A549 (cell line): ENCODE measurements at regions not wholly inside any gene's neighbourhood (a gene's known extent, or its start where the extent isn't known, plus 50 kb on each side); places are given as distances from the start of the nearest gene placed in this dataset.

Experiments
- ATAC-seq, 2 experiments: fragments of 200-7000 bp in 1 of 2; fragments of >200 bp in 1 of 2; cut with Nextera tagmentation in 1 of 2; cut with Tn5 transposase in 1 of 2; 3 replicates each; pipeline versions ENCODE4 v1.8.0 to v1.9.1; 2018 to 2020; ENCODE audit warnings: mild to moderate bottlenecking in 1 of 2, moderate library complexity in 1 of 2
- CTCF ChIA-PET: fragments of 300-600 bp; sonication (Branson Sonifier 250); formaldehyde crosslinking; extraction: SDS; loops from one replicate; lab custom pipeline; 2021; ENCODE audit warnings: antibody characterized with exemption, inconsistent platforms; lab: Yijun Ruan, JAX
- POLR2A ChIA-PET: fragments of 350-600 bp; formaldehyde crosslinking; extraction: SDS; loops from one replicate; lab custom pipeline; 2021; ENCODE audit warnings: antibody characterized with exemption, inconsistent platforms; lab: Yijun Ruan, JAX
- DNase-seq, 2 experiments: peaks; one replicate each; pipeline versions ENCODE4 v3.0.0 to v3.0.0-alpha.2; 2011 to 2016; ENCODE audit warnings: low read depth in 1 of 2, low spot score in 1 of 2
- FAIRE-seq: peaks from 2 replicates; lab custom pipeline; 2011; peaks lifted over from hg19 to GRCh38; lab: Jason Lieb, UNC
- H3K27ac ChIP-seq, 2 experiments: fragments of >200 bp; sonication (Bioruptor Twin); formaldehyde crosslinking; 3 replicates each; pipeline ENCODE4 v1.5.1; 2016 to 2017
- H3K4me1 ChIP-seq: fragments of >200 bp; sonication (Bioruptor Twin); formaldehyde crosslinking; 3 replicates; pipeline ENCODE4 v1.6.1; 2016
- H3K4me2 ChIP-seq: fragments of >200 bp; sonication (Bioruptor Twin); formaldehyde crosslinking; 3 replicates; pipeline ENCODE4 v1.6.1; 2016
- H3K4me3 ChIP-seq: fragments of >200 bp; sonication (Bioruptor Twin); formaldehyde crosslinking; 3 replicates; pipeline ENCODE4 v1.5.1; 2016
- H3K9me3 ChIP-seq: fragments of >200 bp; sonication (Bioruptor Twin); formaldehyde crosslinking; 3 replicates; pipeline ENCODE4 v1.6.1; 2016
- CBX2 ChIP-seq: fragments of 200-600 bp; sonication (generic); IDR thresholded peaks from 2 replicates; pipeline ENCODE4 v1.6.1; 2016; ENCODE audit warnings: low read depth, mild to moderate bottlenecking, borderline replicate concordance
- CHD2 ChIP-seq: fragments of 150-350 bp; IDR thresholded peaks from 2 replicates; pipeline ENCODE4 v1.6.1; 2014; ENCODE audit warnings: low read length; ENCODE audit not compliant: partially characterized antibody
- EP300 ChIP-seq, 2 experiments: fragments of >200 bp; sonication (Bioruptor Twin); formaldehyde crosslinking; IDR thresholded peaks; 2 replicates in 1 of 2; 3 replicates in 1 of 2; pipeline ENCODE4 v1.6.1; 2016 to 2017
- FOXS1 ChIP-seq: fragments of 250-450 bp; sonication (Bioruptor Pico); IDR thresholded peaks from 2 replicates; pipeline ENCODE4 v1.5.0; 2020; ENCODE audit warnings: mild to moderate bottlenecking, moderate library complexity
- GATA3 ChIP-seq: IDR thresholded peaks from 2 replicates; pipeline ENCODE4 v1.6.1; 2012; ENCODE audit warnings: borderline replicate concordance
- HES2 ChIP-seq: fragments of >200 bp; sonication (Bioruptor Twin); formaldehyde crosslinking; IDR thresholded peaks from 2 replicates; pipeline ENCODE4 v1.6.1; 2016
- HMGXB4 ChIP-seq: fragments of 250-450 bp; sonication (Bioruptor Pico); IDR thresholded peaks from 2 replicates; pipeline ENCODE4 v1.5.0; 2021; ENCODE audit warnings: mild to moderate bottlenecking, moderate library complexity, borderline replicate concordance
- JUN ChIP-seq, 2 experiments: fragments of >200 bp; sonication (Bioruptor Twin); formaldehyde crosslinking; IDR thresholded peaks; 2 replicates in 1 of 2; 3 replicates in 1 of 2; pipeline ENCODE4 v1.6.1; 2016 to 2017
- JUNB ChIP-seq: fragments of >200 bp; sonication (Bioruptor Twin); formaldehyde crosslinking; IDR thresholded peaks from 2 replicates; pipeline ENCODE4 v1.6.1; 2016
- KDM5A ChIP-seq: fragments of 200-600 bp; sonication (generic); IDR thresholded peaks from 2 replicates; pipeline ENCODE4 v1.6.1; 2016; ENCODE audit warnings: antibody characterized with exemption, mild to moderate bottlenecking
- MAX ChIP-seq: IDR thresholded peaks from 2 replicates; pipeline ENCODE4 v1.6.1; 2012
- PBX3 ChIP-seq: IDR thresholded peaks from 2 replicates; pipeline ENCODE4 v1.6.1; 2012
- POLR2A ChIP-seq: IDR thresholded peaks from 2 replicates; pipeline ENCODE4 v1.6.1; 2012; ENCODE audit warnings: mild to moderate bottlenecking, low read length
- RCOR1 ChIP-seq: fragments of 150-350 bp; IDR thresholded peaks from 2 replicates; pipeline ENCODE4 v1.6.1; 2014; ENCODE audit warnings: antibody characterized with exemption, low read length, low read depth
- REST ChIP-seq: fragments of 200-600 bp; sonication (generic); IDR thresholded peaks from 2 replicates; pipeline ENCODE4 v1.6.1; 2016; ENCODE audit warnings: antibody characterized with exemption, mild to moderate bottlenecking, moderate library complexity
- RFX5 ChIP-seq: fragments of 450-650 bp; IDR thresholded peaks from 2 replicates; pipeline ENCODE4 v1.7.1; 2014; ENCODE audit warnings: antibody characterized with exemption, mild to moderate bottlenecking, moderate library complexity
- SMC3 ChIP-seq: fragments of >200 bp; sonication (Bioruptor Twin); formaldehyde crosslinking; IDR thresholded peaks from 3 replicates; pipeline ENCODE4 v1.6.1; 2018; ENCODE audit warnings: inconsistent platforms
- ZC3H11A ChIP-seq: fragments of 450-650 bp; IDR thresholded peaks from 2 replicates; pipeline ENCODE4 v1.6.1; 2014; ENCODE audit warnings: antibody characterized with exemption, mild to moderate bottlenecking
- ZNF302 ChIP-seq: fragments of 250-450 bp; sonication (Bioruptor Pico); IDR thresholded peaks from 2 replicates; pipeline ENCODE4 v1.9.0; 2021; ENCODE audit warnings: inconsistent platforms, mild to moderate bottlenecking, moderate library complexity
- WGBS: methylation state at CpG from one replicate; pipeline ENCODE4 v1.1.6; 2017; ENCODE audit errors: missing lambda C conversion rate; 5-methylcytosine and 5-hydroxymethylcytosine counted together

- ATAC-seq (no peak), FAIRE-seq (no peak), DNase-seq (no peak)
- peaks cover 19% of the 10 kb centered on the region for H3K4me1 ChIP-seq
- H3K4me3 ChIP-seq: no peak overlapping the region
- H3K9me3 ChIP-seq: no peaks in the 10 kb centered on the region
- POLR2A ChIA-PET: no interaction called here
- CTCF ChIA-PET: interaction anchor here (1.3 kb wide), 1 partner anchor 9 kb away, joined by 8 read pairs; no protein-coding TSS in a partner anchor
- WGBS: 89% methylated on average over 14 of the region's 14 CpGs
- no peak overlapping the region for H3K4me2 ChIP-seq
- H3K27ac ChIP-seq: no peak overlapping the region
- TF ChIP-seq FOXS1 (no peak), ZNF302 (CRISPR knock-in tag) (no peak), JUNB (no peak), JUN (IDR thresholded peaks at IDR 0.05) (no peak), ZC3H11A (no peak), EP300 (IDR thresholded peaks at IDR 0.05) (no peak), SMC3 (no peak), CHD2 (no peak), GATA3 (no peak), RCOR1 (no peak), RFX5 (no peak), KDM5A (no peak), HES2 (no peak), CBX2 (no peak)
Observed at GRCh38 chr14:55760789-55761566, 181.0 kb downstream of the KTN1 start.

- CTCF ChIA-PET: no interaction called here
- no peak for ATAC-seq
- POLR2A ChIA-PET: no interaction called here
- H3K27ac ChIP-seq: no peak overlapping the region
- 100% methylated on average over 1 of the region's 1 CpG for WGBS
- no peak overlapping the region for H3K4me2 ChIP-seq
- no peaks in the 10 kb centered on the region for H3K9me3 ChIP-seq
- no peak for FAIRE-seq
- no peak for TF ChIP-seq POLR2A
- TF ChIP-seq ZC3H11A: no peak
- no peak for TF ChIP-seq PBX3
- TF ChIP-seq REST: no peak
- TF ChIP-seq HMGXB4 (CRISPR knock-in tag): no peak
- no peak for TF ChIP-seq MAX
- H3K4me3 ChIP-seq: no peak overlapping the region
- DNase-seq: no peak
- H3K4me1 ChIP-seq: peaks cover 19% of the 10 kb centered on the region
Observed at GRCh38 chr14:55761651-55762050, 181.6 kb downstream of the KTN1 start.
